Omental fat pad (tissue), 3 donors: ENCODE measurements at regions not wholly inside any gene's neighbourhood (a gene's known extent, or its start where the extent isn't known, plus 50 kb on each side); places are given as distances from the start of the nearest gene placed in this dataset.

Source experiments
- ATAC-seq: fragments of 150-250 bp; one replicate; pipeline ENCODE4 v1.9.1; 2016; ENCODE audit warnings: mild to moderate bottlenecking, moderate library complexity; ENCODE audit not compliant: low FRiP score
- DNase-seq: peaks from one replicate; pipeline ENCODE4 v3.0.0-alpha.2; 2019; ENCODE audit warnings: low spot score
- TF ChIP-seq, protein P1 (sequence below), 3 donors: fragments of 450-650 bp; IDR thresholded peaks; one replicate each; pipeline ENCODE4 v1.5.1; 2016 to 2017; ENCODE audit warnings: antibody characterized with exemption in 3 of 3, mild to moderate bottlenecking in 3 of 3, moderate library complexity in 2 of 3

DNA sequence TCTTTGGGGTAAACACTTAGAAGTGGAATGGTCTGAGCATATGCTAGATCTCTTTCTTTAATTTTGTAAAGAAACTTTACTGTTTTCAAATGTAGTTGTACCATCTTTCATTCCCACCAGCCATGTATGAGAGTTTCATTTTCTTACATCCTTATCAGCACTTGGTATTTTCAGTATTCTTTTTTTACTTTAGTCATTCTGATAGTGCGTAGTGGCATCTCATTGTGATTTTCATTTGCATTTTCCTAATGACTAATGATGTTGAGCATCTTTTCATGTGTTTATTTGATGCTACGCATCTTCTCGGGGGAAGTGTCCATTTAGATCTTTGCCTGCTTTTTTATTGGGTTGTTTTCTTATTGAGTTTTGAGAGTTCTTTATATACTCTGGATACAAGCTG, 71.3 kb upstream of the PRPS1 start:
- TF ChIP-seq, protein P1, sequence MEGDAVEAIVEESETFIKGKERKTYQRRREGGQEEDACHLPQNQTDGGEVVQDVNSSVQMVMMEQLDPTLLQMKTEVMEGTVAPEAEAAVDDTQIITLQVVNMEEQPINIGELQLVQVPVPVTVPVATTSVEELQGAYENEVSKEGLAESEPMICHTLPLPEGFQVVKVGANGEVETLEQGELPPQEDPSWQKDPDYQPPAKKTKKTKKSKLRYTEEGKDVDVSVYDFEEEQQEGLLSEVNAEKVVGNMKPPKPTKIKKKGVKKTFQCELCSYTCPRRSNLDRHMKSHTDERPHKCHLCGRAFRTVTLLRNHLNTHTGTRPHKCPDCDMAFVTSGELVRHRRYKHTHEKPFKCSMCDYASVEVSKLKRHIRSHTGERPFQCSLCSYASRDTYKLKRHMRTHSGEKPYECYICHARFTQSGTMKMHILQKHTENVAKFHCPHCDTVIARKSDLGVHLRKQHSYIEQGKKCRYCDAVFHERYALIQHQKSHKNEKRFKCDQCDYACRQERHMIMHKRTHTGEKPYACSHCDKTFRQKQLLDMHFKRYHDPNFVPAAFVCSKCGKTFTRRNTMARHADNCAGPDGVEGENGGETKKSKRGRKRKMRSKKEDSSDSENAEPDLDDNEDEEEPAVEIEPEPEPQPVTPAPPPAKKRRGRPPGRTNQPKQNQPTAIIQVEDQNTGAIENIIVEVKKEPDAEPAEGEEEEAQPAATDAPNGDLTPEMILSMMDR (IDR thresholded peaks at IDR 0.05) = no peak

DNA sequence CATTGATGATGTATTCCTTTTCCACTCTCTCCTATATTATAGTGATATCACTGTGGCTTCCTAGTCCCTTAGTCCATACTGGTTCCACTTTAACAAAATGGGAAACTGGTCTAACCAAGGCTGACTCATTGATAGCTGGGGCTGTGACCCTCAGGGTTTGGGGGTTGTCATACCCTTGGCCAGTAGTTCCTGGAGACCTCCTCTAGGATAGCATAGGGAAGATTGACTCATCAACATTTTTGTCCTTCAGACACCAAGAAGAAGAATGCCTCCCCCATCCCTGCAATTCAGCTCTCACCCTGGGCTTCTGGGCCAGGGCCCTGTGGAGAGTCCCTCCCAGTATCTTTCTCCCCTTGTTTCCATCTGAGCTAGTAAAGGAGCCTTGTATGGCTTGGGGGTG, 68.8 kb upstream of the PRPS1 start:
- DNase-seq (no peak), ATAC-seq (no peak)
- TF ChIP-seq, protein P1 (IDR thresholded peaks at IDR 0.05) = no peak

More for the DNA sequence above, 71.3 kb upstream of the PRPS1 start:
- no peak for ATAC-seq
- DNase-seq = no peak

DNA sequence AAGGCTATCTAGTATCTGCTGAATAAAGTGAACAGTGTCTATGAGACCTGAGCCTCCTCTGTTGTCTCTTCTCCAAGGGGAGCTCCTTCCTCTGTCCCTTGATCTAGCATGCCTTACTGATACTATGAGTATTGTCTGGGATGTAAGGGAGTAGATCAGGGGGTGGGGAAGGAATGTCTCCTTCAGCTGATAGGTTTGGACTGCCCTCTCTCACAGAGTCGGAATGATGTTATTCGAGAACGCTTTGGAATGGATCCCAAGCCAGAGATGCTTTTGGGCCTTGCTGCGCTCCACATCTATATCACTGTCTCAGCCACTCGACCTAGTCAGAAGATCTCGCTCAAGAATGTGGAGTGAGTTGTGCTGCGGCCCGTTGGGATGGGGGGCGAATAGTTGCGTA, 68.3 kb upstream of the PRPS1 start:
- TF ChIP-seq, protein P1 (IDR thresholded peaks at IDR 0.05) = no peak
- no peak for DNase-seq
- ATAC-seq = no peak

DNA sequence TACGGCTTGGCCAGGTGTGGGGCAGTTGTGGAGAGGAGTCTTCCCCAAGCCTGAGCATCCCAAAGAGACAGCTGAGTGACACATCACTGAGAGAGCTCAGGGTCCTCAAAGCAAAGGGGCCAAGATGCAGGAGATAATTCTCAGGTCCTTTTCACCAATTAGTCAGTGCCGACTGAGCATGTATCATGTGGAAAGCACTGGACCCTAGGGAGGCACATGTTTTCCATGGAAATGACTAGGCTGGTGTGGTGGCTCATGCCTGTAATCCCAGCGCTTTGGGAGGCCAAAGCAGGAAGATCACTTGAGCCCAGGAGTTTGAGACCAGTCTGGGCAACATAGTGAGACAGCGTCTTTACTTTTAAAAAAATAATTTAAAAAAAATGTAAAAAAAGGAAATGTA, 67.3 kb upstream of the PRPS1 start:
- TF ChIP-seq, protein P1 (IDR thresholded peaks at IDR 0.05) = no peak
- no peak for DNase-seq
- ATAC-seq = no peak

- no peak for DNase-seq
- TF ChIP-seq, protein P1 (IDR thresholded peaks at IDR 0.05) = no peak
- no peak for ATAC-seq
These were observed 66.7 kb upstream of the PRPS1 start for GRCh38 chrX:107561468-107562215.

DNA sequence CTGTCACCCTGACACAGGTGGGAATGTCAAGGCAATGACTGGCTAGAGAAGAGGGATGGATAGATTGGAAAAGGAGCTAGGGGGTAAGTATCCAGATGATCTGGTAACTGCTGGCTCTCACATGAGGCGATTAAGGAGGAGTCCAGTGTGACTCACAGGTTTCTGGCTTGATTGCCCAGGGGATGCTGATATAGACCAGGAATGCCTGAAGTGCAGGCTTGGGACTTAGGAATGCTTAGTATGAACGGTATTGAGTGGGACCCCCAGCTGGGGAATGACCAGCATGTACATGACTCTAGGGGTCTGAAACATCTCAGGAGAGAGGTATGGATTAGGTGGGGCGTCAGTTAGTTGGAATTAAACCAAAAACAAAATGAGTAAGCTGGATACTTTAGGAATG, 65.8 kb upstream of the PRPS1 start:
- DNase-seq (no peak), ATAC-seq (peak; percentile 61)
- TF ChIP-seq, protein P1 (IDR thresholded peaks at IDR 0.05) = no peak

- DNase-seq = no peak
- no peak for ATAC-seq
- TF ChIP-seq, protein P1 (IDR thresholded peaks at IDR 0.05) = no peak
These were observed 64.5 kb upstream of the PRPS1 start for GRCh38 chrX:107563824-107564223.
